ENCODE measurements at regions not wholly inside any gene's neighbourhood (a gene's known extent, or its start where the extent isn't known, plus 50 kb on each side); places are given as distances from the start of the nearest gene placed in this dataset.

GRCh38 chr6:113629975-113630737 is 227.0 kb upstream of the MARCKS start:
- H3K27ac ChIP-seq = peak overlapping the region; percentile 79 to 98 (median 90)

DNA sequence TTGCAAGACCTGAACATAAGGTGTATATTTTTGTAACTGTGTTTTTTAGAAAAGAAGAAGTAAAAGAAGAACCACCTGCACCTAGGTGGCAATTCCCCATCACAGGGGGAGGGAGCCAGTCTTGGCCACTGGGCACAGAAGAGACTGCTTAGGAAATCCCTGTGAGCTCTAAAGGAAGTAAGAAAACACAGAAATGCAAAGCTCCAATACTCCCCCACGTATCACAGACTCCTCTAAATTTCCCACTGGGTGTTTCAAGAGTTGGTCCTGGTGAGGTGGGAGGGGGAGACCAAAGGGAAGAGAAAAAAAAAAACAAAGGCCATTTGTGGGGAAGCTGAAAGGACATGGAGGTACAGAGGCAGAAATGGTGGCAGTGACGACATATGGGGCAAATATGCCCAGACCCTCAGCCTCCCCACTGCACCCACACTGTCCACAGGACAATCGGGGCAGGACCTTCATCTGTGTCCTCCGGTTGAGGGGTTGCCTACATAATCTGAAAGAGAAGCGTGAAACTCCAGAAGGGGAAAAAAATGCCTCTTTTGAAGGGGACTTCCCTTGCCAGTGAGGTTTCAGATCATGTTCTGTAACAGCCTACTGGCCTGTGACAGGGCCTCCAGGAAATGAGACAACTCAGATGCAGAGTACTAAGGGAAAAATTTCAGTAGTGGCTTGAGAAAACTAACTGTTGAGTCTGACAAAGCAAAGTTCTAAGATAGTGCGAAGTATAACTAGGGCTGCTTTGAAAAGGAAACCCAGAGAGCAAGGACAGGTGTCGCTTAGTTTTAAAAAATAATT is 226.2 kb upstream of the MARCKS start:
- Histone ChIP-seq H3K4me2 (peak overlapping the region; percentile 80 to 97 (median 88)), H3K27ac (peak overlapping the region; percentile 79 to 98 (median 90)), H3K9me3 (replicated peaks in 1 of 11) (no peaks in the 10 kb centered on the region), H3K27me3 (no peaks in the 10 kb centered on the region), H3K36me3 (no peaks in the 10 kb centered on the region), H3K9ac (peak overlapping the region; percentile 69 to 95 (median 78)), H3K4me1 (peaks cover 49 to 98% (median 66%) of the 10 kb centered on the region in 10 experiments), H4K20me1 (no peaks in the 10 kb centered on the region), H3K4me3 (peak overlapping the region in 9 of 10 experiments; percentile 6 to 62 (median 42); a peak in 14 of 20 replicates)
- peak in 2 of 11 experiments; percentile 60 to 70; a peak in 3 of 22 replicates for TF ChIP-seq Cebpa-rat (IDR thresholded peaks at IDR 0.05)

More at GRCh38 chr6:113629975-113630737, 227.0 kb upstream of the MARCKS start:
- Histone ChIP-seq H3K4me3 (peak overlapping the region in 3 of 10 experiments; percentile 40 to 62 (median 47); a peak in 3 of 20 replicates), H3K4me2 (peak overlapping the region; percentile 80 to 97 (median 88)), H3K4me1 (peaks cover 47 to 97% (median 61%) of the 10 kb centered on the region in 10 experiments), H4K20me1 (no peaks in the 10 kb centered on the region), H3K9ac (peak overlapping the region; percentile 69 to 95 (median 78); a peak in 15 of 22 replicates), H3K9me3 (replicated peaks in 1 of 11) (no peaks in the 10 kb centered on the region), H3K36me3 (no peaks in the 10 kb centered on the region), H3K27me3 (no peaks in the 10 kb centered on the region)
- no peak for TF ChIP-seq Cebpa-rat (IDR thresholded peaks at IDR 0.05)

- no peak for TF ChIP-seq Cebpa-rat (IDR thresholded peaks at IDR 0.05)
- no peaks in the 10 kb centered on the region for H3K27me3 ChIP-seq
- H3K27ac ChIP-seq = peak overlapping the region; percentile 79 to 98 (median 90)
- H3K4me2 ChIP-seq = peak overlapping the region; percentile 80 to 97 (median 88)
- H4K20me1 ChIP-seq = no peaks in the 10 kb centered on the region
- peak overlapping the region; percentile 69 to 95 (median 78) for H3K9ac ChIP-seq
- no peaks in the 10 kb centered on the region for H3K9me3 ChIP-seq (replicated peaks in 1 of 11)
- peaks cover 49 to 100% (median 66%) of the 10 kb centered on the region in 10 experiments for H3K4me1 ChIP-seq
- peak overlapping the region in 1 of 10 experiments; percentile 40; a peak in 1 of 20 replicates for H3K4me3 ChIP-seq
- no peaks in the 10 kb centered on the region for H3K36me3 ChIP-seq
Measured at GRCh38 chr6:113631666-113632065, 225.5 kb upstream of the MARCKS start.

DNA sequence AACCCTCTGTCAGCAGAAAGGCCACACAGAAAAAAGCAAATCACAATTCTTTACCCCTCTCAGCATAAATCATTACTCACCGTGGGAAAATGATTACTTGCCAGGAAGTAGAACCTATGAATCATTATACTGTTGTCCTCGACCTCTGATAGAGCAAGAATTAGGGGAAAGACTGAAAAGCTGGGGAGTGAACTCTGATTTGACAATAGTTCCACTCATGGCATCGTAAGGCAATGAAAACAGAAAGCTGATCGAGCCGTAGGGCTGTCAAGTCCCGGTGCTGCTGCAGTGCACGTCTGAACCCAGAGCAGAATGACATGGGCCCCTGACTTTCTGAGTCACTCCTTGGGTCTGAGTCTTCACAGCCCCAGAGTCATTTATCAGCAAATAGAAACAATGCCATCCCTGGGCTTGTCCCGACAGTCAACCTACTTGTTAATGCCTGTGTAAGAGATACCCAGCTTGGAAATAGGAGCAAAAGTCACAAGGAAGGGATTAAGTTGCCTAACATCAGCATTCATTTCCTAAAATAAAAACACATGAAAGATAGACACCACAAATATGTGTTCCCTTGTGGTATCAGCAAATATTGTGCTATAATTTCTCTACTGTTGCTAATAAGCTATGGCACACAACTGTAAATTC is 224.8 kb upstream of the MARCKS start:
- no peaks in the 10 kb centered on the region for H3K27me3 ChIP-seq
- peak overlapping the region in 9 of 11 experiments; percentile 10 to 95 (median 80); a peak in 15 of 22 replicates for H3K9ac ChIP-seq
- peak overlapping the region; percentile 80 to 97 (median 88); a peak in 21 of 22 replicates for H3K4me2 ChIP-seq
- no peaks in the 10 kb centered on the region for H4K20me1 ChIP-seq
- no peaks in the 10 kb centered on the region for H3K9me3 ChIP-seq (replicated peaks in 1 of 11)
- no peak for TF ChIP-seq Cebpa-rat (IDR thresholded peaks at IDR 0.05)
- H3K27ac ChIP-seq = peak overlapping the region; percentile 79 to 98 (median 90)
- H3K4me1 ChIP-seq = peaks cover 49 to 97% (median 66%) of the 10 kb centered on the region in 10 experiments
- H3K36me3 ChIP-seq = no peaks in the 10 kb centered on the region
- H3K4me3 ChIP-seq = no peak overlapping the region; a peak in 1 of 20 replicates

DNA sequence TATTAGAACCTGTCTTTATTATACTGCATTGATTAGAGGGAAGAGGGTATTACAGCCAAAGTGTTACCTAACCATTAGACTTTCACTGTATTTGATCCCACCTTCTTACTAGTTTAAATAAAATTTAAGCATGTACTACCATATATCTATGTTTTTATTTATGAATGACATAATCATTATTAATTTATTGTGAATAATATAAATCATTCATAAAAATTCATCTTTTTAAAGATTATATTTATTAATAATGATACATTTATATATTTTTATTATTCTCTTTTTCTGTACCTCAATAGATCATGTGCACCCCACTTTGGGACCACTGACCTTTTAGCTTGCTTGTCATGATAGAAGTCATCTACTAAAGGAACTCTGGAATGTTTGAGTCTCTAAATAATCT is 223.5 kb upstream of the MARCKS start:
- peak overlapping the region in 8 of 11 experiments; percentile 60 to 97 (median 87); a peak in 15 of 22 replicates for H3K4me2 ChIP-seq
- TF ChIP-seq Cebpa-rat (IDR thresholded peaks at IDR 0.05) = no peak
- H3K4me3 ChIP-seq = no peak overlapping the region
- no peaks in the 10 kb centered on the region for H4K20me1 ChIP-seq
- peaks cover 49 to 94% (median 66%) of the 10 kb centered on the region in 10 experiments for H3K4me1 ChIP-seq
- no peaks in the 10 kb centered on the region for H3K36me3 ChIP-seq
- no peaks in the 10 kb centered on the region for H3K9me3 ChIP-seq (replicated peaks in 1 of 11)
- peak overlapping the region; percentile 68 to 98 (median 88) for H3K27ac ChIP-seq
- peak overlapping the region in 5 of 11 experiments; percentile 60 to 87 (median 73); a peak in 7 of 22 replicates for H3K9ac ChIP-seq
- H3K27me3 ChIP-seq = no peaks in the 10 kb centered on the region

- H3K9me3 ChIP-seq (replicated peaks in 1 of 11) = no peaks in the 10 kb centered on the region
- peak overlapping the region; percentile 30 to 76 (median 58); a peak in 19 of 22 replicates for H3K9ac ChIP-seq
- peak in 3 of 11 experiments; percentile 25 to 71 (median 58); a peak in 3 of 22 replicates for TF ChIP-seq Cebpa-rat (IDR thresholded peaks at IDR 0.05)
- H3K4me3 ChIP-seq = no peak overlapping the region
- H3K4me1 ChIP-seq = peaks cover 41 to 85% (median 57%) of the 10 kb centered on the region in 10 experiments
- H3K4me2 ChIP-seq = peak overlapping the region; percentile 47 to 95 (median 74)
- H3K27ac ChIP-seq = peak overlapping the region; percentile 68 to 98 (median 78)
- no peaks in the 10 kb centered on the region for H3K36me3 ChIP-seq
- H3K27me3 ChIP-seq = no peaks in the 10 kb centered on the region
- H4K20me1 ChIP-seq = no peaks in the 10 kb centered on the region
Measured at GRCh38 chr6:113634352-113635163, 222.6 kb upstream of the MARCKS start.

DNA sequence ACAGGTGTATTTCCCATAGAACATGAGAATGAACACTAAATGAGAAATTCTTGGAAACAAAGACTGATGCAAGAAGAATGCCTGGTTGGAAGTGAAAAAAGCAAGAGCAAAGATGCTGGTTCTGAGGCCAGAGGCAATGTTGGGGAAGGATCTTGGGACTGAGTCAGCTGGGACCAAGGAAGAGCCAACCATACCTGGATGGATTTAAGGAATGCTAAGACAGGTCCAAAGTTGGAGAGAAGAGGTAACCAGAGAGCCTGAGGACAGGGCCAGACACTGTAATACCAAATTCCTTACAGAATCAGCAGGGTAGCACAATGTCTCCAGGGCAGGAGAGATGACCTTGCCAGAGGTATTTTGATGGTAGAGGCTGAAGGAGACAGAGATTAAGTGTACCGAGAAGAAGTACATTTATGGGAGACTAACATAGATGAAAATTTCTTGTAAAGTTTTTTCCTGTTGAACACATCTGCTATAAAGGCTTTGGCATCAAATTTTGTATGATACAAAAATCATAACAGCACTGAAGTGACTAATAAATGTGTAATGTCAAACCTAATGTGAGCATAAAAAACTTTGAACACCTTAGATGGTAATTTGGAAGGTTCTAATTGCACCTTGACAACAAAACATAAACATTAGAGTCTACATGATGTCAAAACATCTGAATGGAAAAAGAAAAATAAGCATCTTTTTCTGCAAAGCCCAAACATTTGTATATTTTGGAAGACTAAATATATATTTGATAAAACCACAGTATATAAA is 221.7 kb upstream of the MARCKS start:
- Histone ChIP-seq H4K20me1 (no peaks in the 10 kb centered on the region), H3K4me1 (peaks cover 32 to 82% (median 49%) of the 10 kb centered on the region in 10 experiments), H3K27me3 (no peaks in the 10 kb centered on the region), H3K27ac (peak overlapping the region; percentile 68 to 98 (median 78)), H3K36me3 (no peaks in the 10 kb centered on the region), H3K4me2 (peak overlapping the region; percentile 47 to 95 (median 74)), H3K4me3 (no peak overlapping the region), H3K9ac (peak overlapping the region in 7 of 11 experiments; percentile 15 to 76 (median 63); a peak in 9 of 22 replicates), H3K9me3 (replicated peaks in 1 of 11) (no peaks in the 10 kb centered on the region)
- no peak for TF ChIP-seq Cebpa-rat (IDR thresholded peaks at IDR 0.05)

Measured in BLaER1 treated with 17β-estradiol and CSF1 and Interleukin-3, amounts not matched to agents 10 nM and 100 nM (cell line).